ENCODE measurements at regions not wholly inside any gene's neighbourhood (a gene's known extent, or its start where the extent isn't known, plus 50 kb on each side); places are given as distances from the start of the nearest gene placed in this dataset.

DNA sequence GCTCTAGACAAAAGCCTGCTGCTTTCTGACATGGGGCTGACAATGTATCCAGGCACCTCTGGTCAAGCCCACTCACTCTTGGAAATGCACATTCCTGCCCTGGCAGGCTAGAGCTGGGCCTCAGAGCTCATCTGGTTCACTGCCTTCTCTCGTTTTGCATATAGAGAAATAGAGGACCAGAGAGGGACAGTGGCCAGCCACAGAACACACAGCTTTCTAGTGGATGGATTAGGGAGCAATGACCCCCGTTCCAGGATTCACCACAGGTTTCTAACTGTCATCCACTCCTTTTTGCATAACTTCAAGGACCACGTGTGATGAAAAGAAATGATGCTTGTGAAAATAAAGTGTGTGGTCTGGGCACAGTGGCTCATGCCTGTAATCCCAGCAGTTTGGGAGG lies 129.6 kb upstream of the IGSF21 start:
- Histone ChIP-seq H3K4me3 (no peak overlapping the region), H3K27ac (no peak overlapping the region), H3K4me1 (no peaks in the 10 kb centered on the region), H3K36me3 (no peaks in the 10 kb centered on the region), H3K27me3 (peaks cover 0 to 51% (median 21%) of the 10 kb centered on the region in 7 donors), H3K9me3 (no peaks in the 10 kb centered on the region)
- TF ChIP-seq, protein P1, sequence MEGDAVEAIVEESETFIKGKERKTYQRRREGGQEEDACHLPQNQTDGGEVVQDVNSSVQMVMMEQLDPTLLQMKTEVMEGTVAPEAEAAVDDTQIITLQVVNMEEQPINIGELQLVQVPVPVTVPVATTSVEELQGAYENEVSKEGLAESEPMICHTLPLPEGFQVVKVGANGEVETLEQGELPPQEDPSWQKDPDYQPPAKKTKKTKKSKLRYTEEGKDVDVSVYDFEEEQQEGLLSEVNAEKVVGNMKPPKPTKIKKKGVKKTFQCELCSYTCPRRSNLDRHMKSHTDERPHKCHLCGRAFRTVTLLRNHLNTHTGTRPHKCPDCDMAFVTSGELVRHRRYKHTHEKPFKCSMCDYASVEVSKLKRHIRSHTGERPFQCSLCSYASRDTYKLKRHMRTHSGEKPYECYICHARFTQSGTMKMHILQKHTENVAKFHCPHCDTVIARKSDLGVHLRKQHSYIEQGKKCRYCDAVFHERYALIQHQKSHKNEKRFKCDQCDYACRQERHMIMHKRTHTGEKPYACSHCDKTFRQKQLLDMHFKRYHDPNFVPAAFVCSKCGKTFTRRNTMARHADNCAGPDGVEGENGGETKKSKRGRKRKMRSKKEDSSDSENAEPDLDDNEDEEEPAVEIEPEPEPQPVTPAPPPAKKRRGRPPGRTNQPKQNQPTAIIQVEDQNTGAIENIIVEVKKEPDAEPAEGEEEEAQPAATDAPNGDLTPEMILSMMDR (IDR thresholded peaks at IDR 0.05), result no peak
- no peak for DNase-seq
- no peak for ATAC-seq
- WGBS, 2 donors, result 46 to 52% methylated on average over 3 of the region's 3 CpGs
- intact Hi-C loops (cut with DNase I), result no loop called here

DNA sequence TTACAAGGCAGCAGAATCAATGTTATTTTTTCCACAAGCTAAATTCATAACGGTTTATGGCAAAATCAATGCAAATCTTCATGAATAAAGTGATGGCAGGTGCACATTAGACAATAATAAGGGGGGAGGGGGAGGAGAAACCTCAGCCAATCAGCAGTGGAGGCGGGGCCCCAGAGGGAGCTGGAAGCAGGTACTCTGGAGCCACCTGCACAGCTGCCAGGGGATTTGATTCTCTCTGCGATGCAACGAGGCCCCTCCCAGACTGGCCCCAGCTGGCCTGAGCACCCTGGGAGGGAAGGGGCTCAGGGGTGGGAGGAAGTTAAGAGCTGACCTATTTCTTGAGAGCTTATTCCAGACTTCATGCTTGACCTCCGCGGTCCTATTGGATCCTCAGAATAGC lies 127.8 kb upstream of the IGSF21 start:
- WGBS, 2 donors, result 45 to 48% methylated on average over 6 of the region's 6 CpGs
- H3K27me3 ChIP-seq, result peaks cover 0 to 51% (median 21%) of the 10 kb centered on the region in 7 donors

DNA sequence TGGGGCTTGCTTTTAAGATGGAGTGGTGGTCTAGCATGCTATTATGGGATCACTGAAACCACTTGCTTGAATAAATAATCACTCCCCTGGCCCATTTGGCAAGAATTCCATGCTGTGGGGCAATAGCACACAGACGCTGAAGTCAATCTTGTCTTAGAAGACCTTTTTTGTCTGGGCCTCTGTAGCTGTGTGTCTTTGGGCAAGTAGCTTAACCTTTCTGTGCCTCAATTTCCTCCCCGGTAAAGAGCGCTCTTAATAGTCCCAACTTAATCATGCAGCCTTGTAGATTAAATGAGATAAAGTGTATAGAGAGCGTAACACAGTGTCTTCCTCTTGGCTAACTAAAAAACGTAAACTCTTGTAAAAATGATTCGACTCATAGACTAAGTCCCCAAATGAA lies 125.4 kb upstream of the IGSF21 start:
- WGBS, 2 donors, result 81 to 88% methylated on average over 6 of the region's 6 CpGs
- ATAC-seq (no peak), DNase-seq (no peak)
- intact Hi-C loops (cut with DNase I), result no loop called here
- no peak overlapping the region for H3K27ac ChIP-seq
- peaks cover 0 to 40% (median 16%) of the 10 kb centered on the region in 7 donors for H3K27me3 ChIP-seq
- H3K36me3 ChIP-seq, result no peaks in the 10 kb centered on the region
- no peak overlapping the region for H3K4me3 ChIP-seq
- peaks cover 0 to 12% (median 0%) of the 10 kb centered on the region in 11 donors for H3K9me3 ChIP-seq
- H3K4me1 ChIP-seq, result no peaks in the 10 kb centered on the region
- TF ChIP-seq, protein P1 (IDR thresholded peaks at IDR 0.05), result no peak

More for the DNA sequence above, 127.8 kb upstream of the IGSF21 start:
- TF ChIP-seq, protein P1 (IDR thresholded peaks at IDR 0.05), result no peak
- DNase-seq (no peak), ATAC-seq (no peak)
- Histone ChIP-seq H3K4me1 (no peaks in the 10 kb centered on the region), H3K9me3 (no peaks in the 10 kb centered on the region), H3K36me3 (no peaks in the 10 kb centered on the region), H3K27ac (no peak overlapping the region), H3K4me3 (no peak overlapping the region)
- intact Hi-C loops (cut with DNase I), result no loop called here

DNA sequence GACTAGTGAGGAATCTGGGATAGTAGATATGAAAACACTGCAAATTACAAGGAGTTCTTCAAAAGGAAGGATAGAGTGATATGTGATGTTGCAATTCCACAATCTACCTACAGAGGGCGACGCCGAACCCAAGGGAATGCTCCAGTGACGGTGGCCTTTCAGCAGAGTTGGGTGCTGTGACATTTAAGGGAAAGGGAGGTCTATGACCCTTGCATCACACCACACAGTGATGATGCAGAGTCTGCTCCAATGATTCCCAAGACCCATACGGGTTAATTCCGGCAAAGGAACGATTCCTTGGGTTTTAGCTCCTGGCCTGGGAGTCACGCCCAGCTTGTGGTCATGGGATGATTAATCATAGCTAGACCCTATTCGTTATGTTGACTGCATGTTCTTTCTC lies 123.0 kb upstream of the IGSF21 start:
- 33% methylated on average over 9 of the region's 9 CpGs for WGBS, 2 donors

More for the DNA sequence above, 123.0 kb upstream of the IGSF21 start:
- Histone ChIP-seq H3K27me3 (peaks cover 0 to 55% (median 20%) of the 10 kb centered on the region in 7 donors), H3K27ac (no peak overlapping the region), H3K4me3 (no peak overlapping the region), H3K36me3 (no peaks in the 10 kb centered on the region), H3K9me3 (peaks cover 0 to 12% (median 0%) of the 10 kb centered on the region in 11 donors), H3K4me1 (no peaks in the 10 kb centered on the region)
- DNase-seq, result no peak
- intact Hi-C loops (cut with DNase I), result no loop called here
- TF ChIP-seq, protein P1 (IDR thresholded peaks at IDR 0.05), result peak in 7 of 9 donors; percentile 27 to 58 (median 49)
- ATAC-seq, result no peak
